K562 (cell line): ENCODE measurements at regions not wholly inside any gene's neighbourhood (a gene's known extent, or its start where the extent isn't known, plus 50 kb on each side); places are given as distances from the start of the nearest gene placed in this dataset.

Experiments used
- ATAC-seq: fragments of 200-7000 bp; cut with Tn5 transposase; 3 replicates; pipeline ENCODE4 v1.9.1; 2020; ENCODE audit warnings: moderate library complexity
- BruUV-seq: library from RNA; stranded (reverse); fragments of 400-500 nt; replicated peaks from 2 replicates; lab custom pipeline; 2021; lab: Mats Ljungman, UMichigan
- CTCF ChIA-PET: fragments of 300-600 bp; formaldehyde crosslinking; extraction: SDS; loops from one replicate; lab custom pipeline; 2021; ENCODE audit warnings: low intra/inter-chr PET ratio; lab: Yijun Ruan, JAX
- POLR2A ChIA-PET: fragments of 300-600, 350-650 bp; sonication (Branson Sonifier 250); formaldehyde crosslinking; extraction: SDS; loops from one replicate; lab custom pipeline; 2021; ENCODE audit warnings: antibody characterized with exemption, inconsistent platforms; lab: Yijun Ruan, JAX
- DNase-seq, 4 experiments: peaks; one replicate each; pipeline versions ENCODE4 v3.0.0 to v3.0.0-alpha.2; 2011 to 2018; ENCODE audit warnings: low spot score in 3 of 4, mixed read lengths in 3 of 4; ENCODE audit errors: extremely low read depth in 1 of 4
- FAIRE-seq: peaks from 2 replicates; lab custom pipeline; 2011; peaks lifted over from hg19 to GRCh38; lab: Jason Lieb, UNC
- H2AFZ ChIP-seq: 2 replicates; pipeline ENCODE4 v1.6.0; 2011; ENCODE audit warnings: low read depth, low read length, control low read depth, inconsistent platforms
- H3K27ac ChIP-seq: fragments of 200-600 bp; 3 replicates; pipeline ENCODE4 v1.8.0; 2011; ENCODE audit warnings: low read depth, mild to moderate bottlenecking, control low read depth, inconsistent platforms, low read length, moderate library complexity, mixed read lengths; ENCODE audit errors: extremely low read depth
- H3K27me3 ChIP-seq, 2 experiments: fragments of 300-600 bp in 1 of 2; 2 replicates in 1 of 2; 3 replicates in 1 of 2; pipeline versions ENCODE4 v1.6.0 to v1.8.0; 2011; ENCODE audit warnings: inconsistent platforms in 2 of 2, low read length in 2 of 2, mild to moderate bottlenecking in 1 of 2, mixed read lengths in 1 of 2, moderate library complexity in 1 of 2; ENCODE audit not compliant: control insufficient read depth in 2 of 2, insufficient read depth in 2 of 2
- H3K36me3 ChIP-seq: fragments of 300-600 bp; 3 replicates; pipeline ENCODE4 v1.8.0; 2011; ENCODE audit warnings: mild to moderate bottlenecking, low read length, inconsistent platforms; ENCODE audit not compliant: control insufficient read depth, insufficient read depth
- H3K4me1 ChIP-seq, 2 experiments: fragments of 200-600 bp in 1 of 2; replicated peaks in 1 of 2; 2 replicates in 1 of 2; 3 replicates in 1 of 2; pipeline versions ENCODE4 v1.5.1 to v1.8.0; 2011; ENCODE audit warnings: inconsistent platforms in 2 of 2, low read length in 2 of 2, mild to moderate bottlenecking in 1 of 2, mixed read lengths in 1 of 2, moderate library complexity in 1 of 2; ENCODE audit not compliant: control insufficient read depth in 2 of 2, insufficient read depth in 2 of 2
- H3K4me2 ChIP-seq: 2 replicates; pipeline ENCODE4 v1.6.1; 2011; ENCODE audit warnings: low read length, control low read depth, inconsistent platforms, mixed read lengths; ENCODE audit not compliant: insufficient read depth
- H3K4me3 ChIP-seq: fragments of 200-600 bp; sonication (generic), shearing (Covaris generic); 2 replicates; pipeline ENCODE4 v1.5.1; 2016; ENCODE audit warnings: control low read depth, inconsistent platforms
- H3K79me2 ChIP-seq: fragments of 200-600 bp; 3 replicates; pipeline ENCODE4 v1.8.0; 2011; ENCODE audit warnings: low read length, inconsistent platforms; ENCODE audit not compliant: control insufficient read depth, insufficient read depth
- H3K9ac ChIP-seq, 2 experiments: 2 replicates each; pipeline versions ENCODE4 v1.6.0 to v1.6.1; 2011; ENCODE audit warnings: low read depth in 2 of 2, low read length in 2 of 2, control low read depth in 1 of 2, inconsistent platforms in 1 of 2, mild to moderate bottlenecking in 1 of 2, mixed read lengths in 1 of 2; ENCODE audit not compliant: insufficient read depth in 1 of 2
- H3K9me1 ChIP-seq: one replicate; pipeline ENCODE4 v1.6.0; 2011; ENCODE audit warnings: inconsistent platforms, mild to moderate bottlenecking, low read length, moderate library complexity; ENCODE audit not compliant: control insufficient read depth, insufficient read depth
- H3K9me3 ChIP-seq: replicated peaks from 2 replicates; pipeline ENCODE4 v1.5.1; 2011; ENCODE audit warnings: low read depth, low read length, inconsistent platforms; ENCODE audit not compliant: control insufficient read depth, insufficient read depth
- H4K20me1 ChIP-seq: replicated peaks from 2 replicates; pipeline ENCODE4 v1.6.1; 2011; ENCODE audit warnings: low read length, inconsistent platforms, mixed read lengths; ENCODE audit not compliant: control insufficient read depth, insufficient read depth
- ARHGAP35 ChIP-seq: fragments of 450-650 bp; IDR thresholded peaks from 2 replicates; pipeline ENCODE4 v1.6.1; 2018; ENCODE audit not compliant: partially characterized antibody
- ATF6 ChIP-seq: sonication (generic); formaldehyde crosslinking; IDR thresholded peaks from 2 replicates; pipeline ENCODE4 v1.4.0; 2020; ENCODE audit warnings: mild to moderate bottlenecking, missing genetic modification reagents
- CTCFL ChIP-seq: IDR thresholded peaks from 2 replicates; pipeline ENCODE4 v1.6.1; 2011; ENCODE audit warnings: borderline replicate concordance, low read depth, mild to moderate bottlenecking, moderate library complexity, low read length; ENCODE audit not compliant: insufficient read depth, poor library complexity, severe bottlenecking
- FOXJ3 ChIP-seq: sonication (generic); formaldehyde crosslinking; IDR thresholded peaks from 2 replicates; pipeline ENCODE4 v1.4.0; 2020; ENCODE audit warnings: mild to moderate bottlenecking, missing genetic modification reagents
- GABPB1 ChIP-seq: sonication (generic); formaldehyde crosslinking; IDR thresholded peaks from 2 replicates; pipeline ENCODE4 v1.8.0; 2022; ENCODE audit warnings: mild to moderate bottlenecking, missing genetic modification reagents
- HOXB6 ChIP-seq: fragments of 250-450 bp; sonication (Bioruptor Pico); IDR thresholded peaks from 2 replicates; pipeline ENCODE4 v1.5.1; 2022; ENCODE audit warnings: mild to moderate bottlenecking, borderline replicate concordance
- MTA1 ChIP-seq: fragments of 450-650 bp; IDR thresholded peaks from 2 replicates; pipeline ENCODE4 v1.6.1; 2017; ENCODE audit warnings: borderline replicate concordance
- PKNOX1 ChIP-seq: fragments of 450-650 bp; IDR thresholded peaks from 2 replicates; pipeline ENCODE4 v1.6.1; 2016
- PYGO2 ChIP-seq: fragments of 450-650 bp; IDR thresholded peaks from 2 replicates; pipeline ENCODE4 v1.6.1; 2016; ENCODE audit warnings: mild to moderate bottlenecking, missing genetic modification characterization, moderate library complexity, missing compliant biosample characterization
- RAD21 ChIP-seq, 2 experiments: fragments of 250-450 bp in 1 of 2; fragments of 450-650 bp in 1 of 2; sonication (Bioruptor Pico) in 1 of 2; formaldehyde crosslinking in 1 of 2; IDR thresholded peaks in 1 of 2; conservative IDR thresholded peaks in 1 of 2; 2 replicates each; pipeline versions ENCODE4 v1.4.0 to v1.8.0; 2020 to 2022; ENCODE audit warnings: mild to moderate bottlenecking in 2 of 2, moderate library complexity in 1 of 2
- RBM22 ChIP-seq: fragments of 200-400 bp; formaldehyde crosslinking; IDR thresholded peaks from 2 replicates; pipeline ENCODE4 v1.6.1; 2018; ENCODE audit warnings: low read length, low read depth; ENCODE audit not compliant: poor library complexity, severe bottlenecking
- SMARCA5 ChIP-seq: fragments of 450-650 bp; IDR thresholded peaks from 2 replicates; pipeline ENCODE4 v1.6.1; 2016
- ZNF174 ChIP-seq: fragments of 250-450 bp; sonication (Bioruptor Pico); IDR thresholded peaks from 2 replicates; pipeline ENCODE4 v1.4.0; 2020; ENCODE audit warnings: mild to moderate bottlenecking
- WGBS: fragments of 100-300 bp; shearing (Covaris generic); methylation state at CpG from one replicate; pipeline ENCODE4 v1.1.6; 2016; ENCODE audit warnings: low coverage, mixed read lengths; ENCODE audit not compliant: insufficient coverage; ENCODE audit errors: missing lambda C conversion rate; 5-methylcytosine and 5-hydroxymethylcytosine counted together
- in situ Hi-C: fragments of 300-500 bp; cut with MboI; formaldehyde crosslinking; loops from 4 replicates; pipeline ENCODE4 v1.15.0; 2018; ENCODE audit warnings: inconsistent platforms, mixed read lengths
- intact Hi-C: fragments of 100-400 bp; cut with micrococcal nuclease; formaldehyde crosslinking; loops from 2 replicates; pipeline ENCODE4 v1.14.2; 2022
- TF ChIP-seq, protein P1 (sequence below): sonication (generic); formaldehyde crosslinking; IDR thresholded peaks from 2 replicates; pipeline ENCODE4 v1.5.0; 2020; ENCODE audit warnings: missing genetic modification reagents

DNA sequence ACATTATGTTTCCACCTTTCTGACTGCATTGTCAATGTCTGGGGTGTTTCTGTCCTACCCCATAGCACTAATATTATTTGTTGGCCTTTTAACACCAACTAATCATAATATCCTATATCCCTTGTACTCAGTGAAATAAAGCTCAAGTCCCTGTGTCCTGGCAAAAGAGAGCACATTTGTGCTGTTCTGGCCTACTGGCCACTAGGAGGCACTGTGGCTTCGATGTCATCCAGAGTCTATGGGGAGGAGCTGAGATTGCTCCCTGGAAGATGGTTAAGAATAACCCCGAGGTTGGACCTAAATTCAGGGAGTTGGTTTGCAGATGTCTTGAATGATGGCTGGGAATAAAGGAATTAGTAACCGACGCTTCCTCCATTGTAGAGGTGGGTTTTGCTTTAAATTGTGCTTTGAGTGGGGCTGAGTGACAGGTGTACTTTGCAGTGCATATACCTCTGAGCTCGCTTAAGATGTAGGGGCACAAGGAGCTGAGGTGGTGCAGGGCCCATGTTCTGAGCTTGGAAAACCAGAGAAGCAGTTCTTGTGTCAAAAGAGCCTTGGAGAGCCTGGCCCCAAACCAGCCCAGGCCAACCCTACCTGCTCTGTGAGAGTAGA, 191.2 kb upstream of the PRSS1 start:
- Histone ChIP-seq H3K4me1 (no peaks in the 10 kb centered on the region), H3K79me2 (no peaks in the 10 kb centered on the region), H3K9me3 (no peaks in the 10 kb centered on the region), H2AFZ (no peak overlapping the region), H3K9me1 (no peaks in the 10 kb centered on the region), H3K27ac (no peak overlapping the region), H3K9ac (no peak overlapping the region), H3K36me3 (no peaks in the 10 kb centered on the region), H3K4me3 (no peak overlapping the region), H3K27me3 (no peaks in the 10 kb centered on the region), H4K20me1 (no peaks in the 10 kb centered on the region), H3K4me2 (no peak overlapping the region)
- ChIA-PET POLR2A (interaction anchor here (0.6 to 1.3 kb wide), 2 partner anchors 13 to 49 kb away, joined by 3 read pairs; no protein-coding TSS in a partner anchor), CTCF (interaction anchor here (0.7 to 1.4 kb wide), 3 partner anchors 46 to 226 kb away, joined by 3 to 4 read pairs (median 3); no protein-coding TSS in a partner anchor)
- FAIRE-seq (no peak), ATAC-seq (peak; percentile 97), DNase-seq (peak; percentile 74 to 87 (median 80))
- in situ Hi-C loops (no loop called here), intact Hi-C loops (no loop called here)
- WGBS = 2% methylated on average over 5 of the region's 5 CpGs
- BruUV-seq = no TSS peak
- peak in 1 of 2 experiments; percentile 42; a peak in 3 of 4 replicates for TF ChIP-seq RAD21 (CRISPR knock-in tag; conservative IDR thresholded peaks at IDR 0.05 in 1 of 2, IDR thresholded peaks at IDR 0.05 in 1 of 2)
- TF ChIP-seq, protein P1, sequence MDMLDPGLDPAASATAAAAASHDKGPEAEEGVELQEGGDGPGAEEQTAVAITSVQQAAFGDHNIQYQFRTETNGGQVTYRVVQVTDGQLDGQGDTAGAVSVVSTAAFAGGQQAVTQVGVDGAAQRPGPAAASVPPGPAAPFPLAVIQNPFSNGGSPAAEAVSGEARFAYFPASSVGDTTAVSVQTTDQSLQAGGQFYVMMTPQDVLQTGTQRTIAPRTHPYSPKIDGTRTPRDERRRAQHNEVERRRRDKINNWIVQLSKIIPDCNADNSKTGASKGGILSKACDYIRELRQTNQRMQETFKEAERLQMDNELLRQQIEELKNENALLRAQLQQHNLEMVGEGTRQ (CRISPR knock-in tag) = no peak
- 0 out of 2 replicates have a peak, but pooled peaks have one; percentile 14 for TF ChIP-seq PKNOX1
- TF ChIP-seq ZNF174 (CRISPR knock-in tag) = no peak
- TF ChIP-seq MTA1 = no peak
- TF ChIP-seq PYGO2 (tag) = no peak
- no peak for TF ChIP-seq ARHGAP35
- no peak for TF ChIP-seq SMARCA5
- no peak for TF ChIP-seq FOXJ3
- no peak for TF ChIP-seq HOXB6
- TF ChIP-seq RBM22 = no peak
- 0 out of 2 replicates have a peak, but pooled peaks have one; percentile 26 for TF ChIP-seq GABPB1 (CRISPR knock-in tag)
- TF ChIP-seq ATF6 (CRISPR knock-in tag) = no peak
- TF ChIP-seq CTCFL = peak; percentile 24
